GM23248 (cell line): ENCODE measurements at regions not wholly inside any gene's neighbourhood (a gene's known extent, or its start where the extent isn't known, plus 50 kb on each side); places are given as distances from the start of the nearest gene placed in this dataset.
"Not testable (repeated sequence)": the region's sequence is repeated elsewhere in the genome, so short reads cannot be mapped to it uniquely, and the experiment has no call there.

Experiments used
- DNase-seq: peaks from one replicate; pipeline ENCODE4 v3.0.0-alpha.2; 2015
- H2AFZ ChIP-seq: fragments of 200-600 bp; sonication (generic); 2 replicates; pipeline ENCODE4 v1.6.1; 2016; ENCODE audit warnings: antibody characterized with exemption
- H3F3A ChIP-seq: fragments of 200-600 bp; sonication (generic); 2 replicates; pipeline ENCODE4 v1.6.1; 2016; ENCODE audit warnings: mild to moderate bottlenecking, antibody characterized with exemption, mixed run types; ENCODE audit not compliant: insufficient read depth
- H3K27ac ChIP-seq: fragments of 200-600 bp; sonication (generic); 2 replicates; pipeline ENCODE4 v1.5.1; 2016; ENCODE audit warnings: mild to moderate bottlenecking
- H3K27me3 ChIP-seq: fragments of 200-600 bp; sonication (generic); replicated peaks from 2 replicates; pipeline ENCODE4 v1.6.1; 2016; ENCODE audit warnings: mild to moderate bottlenecking; ENCODE audit not compliant: insufficient read depth
- H3K36me3 ChIP-seq: fragments of 200-600 bp; sonication (generic); 2 replicates; pipeline ENCODE4 v1.6.1; 2016; ENCODE audit warnings: low read depth, mild to moderate bottlenecking
- H3K4me1 ChIP-seq: fragments of 200-600 bp; sonication (generic); 2 replicates; pipeline ENCODE4 v1.6.1; 2016; ENCODE audit warnings: mild to moderate bottlenecking; ENCODE audit not compliant: insufficient read depth
- H3K4me2 ChIP-seq: fragments of 200-600 bp; sonication (generic); one replicate; pipeline ENCODE4 v1.6.1; 2016; ENCODE audit warnings: mild to moderate bottlenecking; ENCODE audit not compliant: unreplicated experiment
- H3K4me3 ChIP-seq: fragments of 200-600 bp; sonication (generic); 2 replicates; pipeline ENCODE4 v1.5.1; 2016; ENCODE audit warnings: mild to moderate bottlenecking
- H3K79me2 ChIP-seq: fragments of 200-600 bp; sonication (generic); 2 replicates; pipeline ENCODE4 v1.6.1; 2016; ENCODE audit warnings: mild to moderate bottlenecking; ENCODE audit not compliant: insufficient read depth
- H3K9ac ChIP-seq: fragments of 200-600 bp; sonication (generic); 2 replicates; pipeline ENCODE4 v1.6.1; 2016; ENCODE audit warnings: mild to moderate bottlenecking
- H3K9me2 ChIP-seq: fragments of 200-600 bp; sonication (generic); 2 replicates; pipeline ENCODE4 v1.6.1; 2016; ENCODE audit warnings: mixed run types, mild to moderate bottlenecking, moderate library complexity; ENCODE audit not compliant: insufficient read depth
- H3K9me3 ChIP-seq: fragments of 200-600 bp; sonication (generic); one replicate; pipeline ENCODE4 v1.6.1; 2017; ENCODE audit warnings: low read depth
- H4K20me1 ChIP-seq: fragments of 200-600 bp; sonication (generic); 2 replicates; pipeline ENCODE4 v1.6.0; 2016; ENCODE audit not compliant: insufficient read depth
- EZH2 ChIP-seq: fragments of 200-600 bp; sonication (generic); IDR thresholded peaks from 2 replicates; pipeline ENCODE4 v1.6.1; 2018; ENCODE audit warnings: antibody characterized with exemption, mild to moderate bottlenecking; ENCODE audit not compliant: insufficient read depth, poor library complexity, severe bottlenecking
- EZH2phosphoT487 ChIP-seq: fragments of 200-600 bp; sonication (generic); IDR thresholded peaks from 2 replicates; pipeline ENCODE4 v1.6.1; 2018; ENCODE audit warnings: antibody characterized with exemption, moderate library complexity, mild to moderate bottlenecking, low read depth; ENCODE audit not compliant: insufficient read depth
- WGBS, 2 experiments: methylation state at CpG; one replicate each; pipeline ENCODE4 v1.1.6; 2015 to 2017; ENCODE audit warnings: low lambda C conversion rate in 2 of 2, low coverage in 1 of 2; ENCODE audit errors: missing lambda C conversion rate in 2 of 2; 5-methylcytosine and 5-hydroxymethylcytosine counted together
- in situ Hi-C: fragments of 300-500 bp; cut with MboI; formaldehyde crosslinking; loops from 2 replicates; pipeline ENCODE4 v1.15.0; 2020

- Histone ChIP-seq H3K79me2 (no peaks in the 10 kb centered on the region), H3K9ac (no peak overlapping the region), H3K4me1 (peaks cover 6% of the 10 kb centered on the region; the same call in 1 of the 2 replicates), H3K27me3 (no peaks in the 10 kb centered on the region), H3K4me3 (no peak overlapping the region), H3K27ac (no peak overlapping the region), H2AFZ (no peak overlapping the region), H4K20me1 (no peaks in the 10 kb centered on the region), H3K9me3 (no peaks in the 10 kb centered on the region), H3K9me2 (no peaks in the 10 kb centered on the region), H3K36me3 (no peaks in the 10 kb centered on the region), H3F3A (peaks cover 7% of the 10 kb centered on the region), H3K4me2 (no peak overlapping the region)
- in situ Hi-C loops, result loop anchor here (10.0 kb wide), 1 partner anchor 254 kb away; no protein-coding TSS in a partner anchor
- no peak for DNase-seq
- 91 to 100% methylated on average over 1 of the region's 1 CpG for WGBS, 2 experiments
- no peak for TF ChIP-seq EZH2phosphoT487
- no peak for TF ChIP-seq EZH2
These were observed 76.1 kb upstream of the PHACTR1 start for GRCh38 chr6:12640438-12640837.

- DNase-seq, H2AFZ ChIP-seq, H3K36me3 ChIP-seq, H3K9me3 ChIP-seq, H3K79me2 ChIP-seq, H3K9me2 ChIP-seq, H3K4me2 ChIP-seq, H3K27me3 ChIP-seq, H3K9ac ChIP-seq, H3F3A ChIP-seq, H3K4me1 ChIP-seq, H3K27ac ChIP-seq, H4K20me1 ChIP-seq, H3K4me3 ChIP-seq: not testable (repeated sequence)
- in situ Hi-C loops, result loop anchor here (10.0 kb wide), 1 partner anchor 253 kb away; no protein-coding TSS in a partner anchor
- 51 to 65% methylated on average over 2 of the region's 2 CpGs for WGBS, 2 experiments
These were observed 74.8 kb upstream of the PHACTR1 start for GRCh38 chr6:12641785-12642184.

- H3K79me2 ChIP-seq, result no peaks in the 10 kb centered on the region
These were observed 70.6 kb upstream of the PHACTR1 start for GRCh38 chr6:12645941-12646340.

GRCh38 chr6:12648171-12648570 lies 68.4 kb upstream of the PHACTR1 start:
- no peaks in the 10 kb centered on the region for H3K4me1 ChIP-seq
- no peaks in the 10 kb centered on the region for H4K20me1 ChIP-seq
- H3K27me3 ChIP-seq, result no peaks in the 10 kb centered on the region
- H3K9ac ChIP-seq, result no peak overlapping the region
- 92 to 93% methylated on average over 4 of the region's 4 CpGs for WGBS, 2 experiments
- H3F3A ChIP-seq, result no peaks in the 10 kb centered on the region
- no peaks in the 10 kb centered on the region for H3K9me3 ChIP-seq
- no peaks in the 10 kb centered on the region for H3K36me3 ChIP-seq
- H3K79me2 ChIP-seq, result no peaks in the 10 kb centered on the region
- in situ Hi-C loops, result loop anchor here (10.0 kb wide), 1 partner anchor 247 kb away; no protein-coding TSS in a partner anchor
- TF ChIP-seq EZH2 (no peak), EZH2phosphoT487 (no peak)
- no peak for DNase-seq
- no peak overlapping the region for H3K27ac ChIP-seq
- H3K9me2 ChIP-seq, result no peaks in the 10 kb centered on the region
- H3K4me2 ChIP-seq, result no peak overlapping the region
- no peak overlapping the region for H2AFZ ChIP-seq
- no peak overlapping the region for H3K4me3 ChIP-seq

More at GRCh38 chr6:12645941-12646340, 70.6 kb upstream of the PHACTR1 start:
- no peak for DNase-seq
- Histone ChIP-seq H3K36me3 (no peaks in the 10 kb centered on the region), H3K9ac (no peak overlapping the region), H3K9me3 (no peaks in the 10 kb centered on the region), H3K9me2 (no peaks in the 10 kb centered on the region), H3F3A (no peaks in the 10 kb centered on the region), H4K20me1 (no peaks in the 10 kb centered on the region), H3K27ac (no peak overlapping the region), H3K4me2 (no peak overlapping the region), H3K4me3 (no peak overlapping the region), H3K4me1 (no peaks in the 10 kb centered on the region), H2AFZ (no peak overlapping the region), H3K27me3 (no peaks in the 10 kb centered on the region)
- in situ Hi-C loops, result loop anchor here (10.0 kb wide), 1 partner anchor 249 kb away; no protein-coding TSS in a partner anchor
- WGBS, 2 experiments, result 83 to 85% methylated on average over 4 of the region's 4 CpGs
- TF ChIP-seq EZH2phosphoT487, result no peak
- no peak for TF ChIP-seq EZH2

- no peak for TF ChIP-seq EZH2phosphoT487
These were observed 67.2 kb upstream of the PHACTR1 start for GRCh38 chr6:12649325-12649724.

More at GRCh38 chr6:12649325-12649724, 67.2 kb upstream of the PHACTR1 start:
- DNase-seq, result no peak
- H3K9me3 ChIP-seq, result no peaks in the 10 kb centered on the region
- H3K4me2 ChIP-seq, result no peak overlapping the region
- H3K36me3 ChIP-seq, result no peaks in the 10 kb centered on the region
- no peak overlapping the region for H2AFZ ChIP-seq
- WGBS, 2 experiments, result 63 to 86% methylated on average over 1 of the region's 1 CpG
- no peaks in the 10 kb centered on the region for H3K27me3 ChIP-seq
- H3F3A ChIP-seq, result no peaks in the 10 kb centered on the region
- H3K4me1 ChIP-seq, result no peaks in the 10 kb centered on the region
- in situ Hi-C loops, result loop anchor here (10.0 kb wide), 1 partner anchor 245 kb away; no protein-coding TSS in a partner anchor
- no peaks in the 10 kb centered on the region for H4K20me1 ChIP-seq
- no peaks in the 10 kb centered on the region for H3K9me2 ChIP-seq
- H3K27ac ChIP-seq, result no peak overlapping the region
- no peaks in the 10 kb centered on the region for H3K79me2 ChIP-seq
- H3K4me3 ChIP-seq, result no peak overlapping the region
- no peak overlapping the region for H3K9ac ChIP-seq
